ENCODE measurements at regions not wholly inside any gene's neighbourhood (a gene's known extent, or its start where the extent isn't known, plus 50 kb on each side); places are given as distances from the start of the nearest gene placed in this dataset.

DNA sequence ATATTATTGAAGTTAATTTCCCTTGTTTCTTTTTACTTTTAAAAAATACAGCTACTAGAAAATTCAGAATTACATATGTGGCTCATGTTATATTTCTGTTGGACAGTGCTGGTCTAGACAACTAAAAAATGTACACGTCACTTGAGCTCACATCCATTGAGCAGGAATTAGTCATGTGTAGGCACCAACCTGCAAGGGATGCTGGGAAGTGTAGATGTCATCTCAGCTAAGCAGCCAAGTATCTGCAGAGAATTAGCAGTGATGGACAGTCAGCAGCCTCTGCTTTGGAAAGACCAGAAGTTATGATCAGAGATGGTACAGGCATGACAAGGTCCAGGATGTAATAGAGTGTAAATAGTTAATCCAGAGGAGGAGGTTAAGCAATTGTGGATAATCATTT lies 87.1 kb upstream of the HS3ST2 start:
- no peak for TF ChIP-seq CTCF (IDR thresholded peaks at IDR 0.05; ENCODE audit: borderline replicate concordance, extremely low read depth, insufficient read depth)
- no peak overlapping the region for H3K4me3 ChIP-seq (ENCODE audit: low read length in 3 of 3)
- FAIRE-seq = no peak
- no peaks in the 10 kb centered on the region for H3K9me3 ChIP-seq (ENCODE audit: control insufficient read depth in 2 of 3, insufficient read depth in 1 of 3, low read length in 3 of 3)
- no peak overlapping the region for H3K9ac ChIP-seq (ENCODE audit: low read length in 3 of 3)
- H3K4me1 ChIP-seq (ENCODE audit: control insufficient read depth in 2 of 3, insufficient read depth in 2 of 3, low read depth in 1 of 3, low read length in 3 of 3) = peaks cover 0 to 7% (median 0%) of the 10 kb centered on the region in 3 donors
- H3K27ac ChIP-seq (ENCODE audit: low read depth in 2 of 2, low read length in 2 of 2) = no peak overlapping the region
- H3K27me3 ChIP-seq (ENCODE audit: control insufficient read depth, insufficient read depth, low read length) = no peaks in the 10 kb centered on the region
- H3K36me3 ChIP-seq (ENCODE audit: control insufficient read depth in 2 of 3, insufficient read depth in 3 of 3, low read length in 3 of 3) = no peaks in the 10 kb centered on the region
- DNase-seq = no peak
- intact Hi-C loops (cut with DNase I) = no loop called here

GRCh38 chr16:22727285-22728166 lies 86.4 kb upstream of the HS3ST2 start:
- no peak for DNase-seq
- H3K36me3 ChIP-seq (ENCODE audit: control insufficient read depth in 2 of 3, insufficient read depth in 3 of 3, low read length in 3 of 3) = no peaks in the 10 kb centered on the region
- H3K9me3 ChIP-seq (ENCODE audit: control insufficient read depth in 2 of 3, insufficient read depth in 1 of 3, low read length in 3 of 3) = no peaks in the 10 kb centered on the region
- H3K27me3 ChIP-seq (ENCODE audit: control insufficient read depth, insufficient read depth, low read length) = no peaks in the 10 kb centered on the region
- intact Hi-C loops (cut with DNase I) = no loop called here
- no peak for FAIRE-seq
- no peak overlapping the region for H3K4me3 ChIP-seq (ENCODE audit: low read length in 3 of 3)
- no peak overlapping the region for H3K9ac ChIP-seq (ENCODE audit: low read length in 3 of 3)
- H3K4me1 ChIP-seq (ENCODE audit: control insufficient read depth in 2 of 3, insufficient read depth in 2 of 3, low read depth in 1 of 3, low read length in 3 of 3) = peaks cover 0 to 7% (median 0%) of the 10 kb centered on the region in 3 donors
- TF ChIP-seq CTCF (IDR thresholded peaks at IDR 0.05; ENCODE audit: borderline replicate concordance, extremely low read depth, insufficient read depth) = no peak
- H3K27ac ChIP-seq (ENCODE audit: low read depth in 2 of 2, low read length in 2 of 2) = no peak overlapping the region

GRCh38 chr16:22728167-22728836 lies 85.7 kb upstream of the HS3ST2 start:
- Histone ChIP-seq H3K4me1 (ENCODE audit: control insufficient read depth in 2 of 3, insufficient read depth in 2 of 3, low read depth in 1 of 3, low read length in 3 of 3) (peaks cover 0 to 7% (median 0%) of the 10 kb centered on the region in 3 donors), H3K27me3 (ENCODE audit: control insufficient read depth, insufficient read depth, low read length) (no peaks in the 10 kb centered on the region), H3K27ac (ENCODE audit: low read depth in 2 of 2, low read length in 2 of 2) (no peak overlapping the region), H3K9ac (ENCODE audit: low read length in 3 of 3) (no peak overlapping the region), H3K9me3 (ENCODE audit: control insufficient read depth in 2 of 3, insufficient read depth in 1 of 3, low read length in 3 of 3) (no peaks in the 10 kb centered on the region), H3K36me3 (ENCODE audit: control insufficient read depth in 2 of 3, insufficient read depth in 3 of 3, low read length in 3 of 3) (no peaks in the 10 kb centered on the region), H3K4me3 (ENCODE audit: low read length in 3 of 3) (no peak overlapping the region)
- DNase-seq (peak in 3 of 5 donors; percentile 26 to 60 (median 49)), FAIRE-seq (no peak)
- intact Hi-C loops (cut with DNase I) = no loop called here
- TF ChIP-seq CTCF (IDR thresholded peaks at IDR 0.05; ENCODE audit: borderline replicate concordance, extremely low read depth, insufficient read depth) = no peak

Measured in kidney (tissue), 13 donors.